NT2/D1 (cell line): ENCODE measurements at regions not wholly inside any gene's neighbourhood (a gene's known extent, or its start where the extent isn't known, plus 50 kb on each side); places are given as distances from the start of the nearest gene placed in this dataset.

Experiments used
- DNase-seq: peaks from one replicate; pipeline ENCODE4 v3.0.0-alpha.2; 2011; ENCODE audit warnings: low read depth, low spot score
- H3K27me3 ChIP-seq: 2 replicates; pipeline ENCODE4 v1.6.0; 2011; ENCODE audit warnings: mild to moderate bottlenecking; ENCODE audit not compliant: insufficient read length, insufficient read depth
- H3K36me3 ChIP-seq: 2 replicates; pipeline ENCODE4 v1.6.1; 2011; ENCODE audit warnings: mild to moderate bottlenecking, low read length, mixed read lengths; ENCODE audit not compliant: insufficient read depth, insufficient read length
- H3K4me1 ChIP-seq: 2 replicates; pipeline ENCODE4 v1.5.1; 2011; ENCODE audit not compliant: insufficient read depth, insufficient read length
- H3K4me3 ChIP-seq: 2 replicates; pipeline ENCODE4 v1.5.1; 2011; ENCODE audit warnings: low read depth; ENCODE audit not compliant: insufficient read length
- H3K9ac ChIP-seq: 2 replicates; pipeline ENCODE4 v1.6.0; 2011; ENCODE audit warnings: low read depth; ENCODE audit not compliant: insufficient read length
- H3K9me3 ChIP-seq: 2 replicates; pipeline ENCODE4 v1.5.1; 2011; ENCODE audit warnings: mild to moderate bottlenecking, low read length; ENCODE audit not compliant: insufficient read depth
- SUZ12 ChIP-seq: IDR thresholded peaks from 2 replicates; pipeline ENCODE4 v1.6.1; 2011; ENCODE audit not compliant: insufficient read length, insufficient read depth; ENCODE audit errors: extremely low read depth
- YY1 ChIP-seq: IDR thresholded peaks from 2 replicates; pipeline ENCODE4 v1.6.1; 2011; ENCODE audit not compliant: insufficient read length, insufficient read depth
- ZNF274 ChIP-seq: IDR thresholded peaks from 2 replicates; pipeline ENCODE4 v1.6.1; 2011; ENCODE audit warnings: mild to moderate bottlenecking, low read depth, low read length

- Histone ChIP-seq H3K4me1 (peaks cover 3% of the 10 kb centered on the region), H3K27me3 (no peaks in the 10 kb centered on the region), H3K9ac (no peak overlapping the region), H3K36me3 (no peaks in the 10 kb centered on the region), H3K4me3 (no peak overlapping the region), H3K9me3 (no peaks in the 10 kb centered on the region)
- no peak for DNase-seq
- no peak for TF ChIP-seq YY1
- no peak for TF ChIP-seq ZNF274
- no peak for TF ChIP-seq SUZ12
Observed at GRCh38 chr6:6920114-6920986, 187.4 kb upstream of the RREB1 start.

- Histone ChIP-seq H3K9me3 (no peaks in the 10 kb centered on the region), H3K9ac (no peak overlapping the region), H3K36me3 (no peaks in the 10 kb centered on the region), H3K4me3 (no peak overlapping the region), H3K4me1 (peaks cover 3% of the 10 kb centered on the region), H3K27me3 (no peaks in the 10 kb centered on the region)
- DNase-seq, result no peak
- TF ChIP-seq YY1, result no peak
- no peak for TF ChIP-seq SUZ12
- TF ChIP-seq ZNF274, result no peak
Observed at GRCh38 chr6:6920987-6921313, 186.8 kb upstream of the RREB1 start.

GRCh38 chr6:6922166-6922565, 185.6 kb upstream of the RREB1 start:
- no peaks in the 10 kb centered on the region for H3K4me1 ChIP-seq
- H3K27me3 ChIP-seq, result no peaks in the 10 kb centered on the region
- H3K4me3 ChIP-seq, result no peak overlapping the region
- no peaks in the 10 kb centered on the region for H3K36me3 ChIP-seq
- H3K9ac ChIP-seq, result no peak overlapping the region
- TF ChIP-seq YY1 (no peak), ZNF274 (no peak), SUZ12 (no peak)
- H3K9me3 ChIP-seq, result no peaks in the 10 kb centered on the region
- DNase-seq, result no peak

GRCh38 chr6:6923605-6924004, 184.2 kb upstream of the RREB1 start:
- Histone ChIP-seq H3K4me1 (peaks cover 5% of the 10 kb centered on the region), H3K4me3 (no peak overlapping the region), H3K36me3 (no peaks in the 10 kb centered on the region), H3K27me3 (no peaks in the 10 kb centered on the region), H3K9ac (no peak overlapping the region), H3K9me3 (no peaks in the 10 kb centered on the region)
- TF ChIP-seq SUZ12, result no peak
- no peak for TF ChIP-seq ZNF274
- no peak for DNase-seq

- no peaks in the 10 kb centered on the region for H3K9me3 ChIP-seq
- DNase-seq, result no peak
- no peaks in the 10 kb centered on the region for H3K27me3 ChIP-seq
- TF ChIP-seq SUZ12 (no peak), ZNF274 (no peak), YY1 (no peak)
- peaks cover 5% of the 10 kb centered on the region for H3K4me1 ChIP-seq
- no peak overlapping the region for H3K4me3 ChIP-seq
- H3K9ac ChIP-seq, result no peak overlapping the region
- H3K36me3 ChIP-seq, result no peaks in the 10 kb centered on the region
Observed at GRCh38 chr6:6924708-6925107, 183.1 kb upstream of the RREB1 start.

GRCh38 chr6:6925391-6926164, 182.2 kb upstream of the RREB1 start:
- Histone ChIP-seq H3K9ac (no peak overlapping the region), H3K9me3 (no peaks in the 10 kb centered on the region), H3K4me1 (peaks cover 5% of the 10 kb centered on the region), H3K27me3 (no peaks in the 10 kb centered on the region), H3K36me3 (no peaks in the 10 kb centered on the region), H3K4me3 (no peak overlapping the region)
- DNase-seq, result no peak
- TF ChIP-seq YY1 (no peak), ZNF274 (no peak), SUZ12 (no peak)

GRCh38 chr6:6926856-6927255, 180.9 kb upstream of the RREB1 start:
- no peak overlapping the region for H3K9ac ChIP-seq
- no peaks in the 10 kb centered on the region for H3K27me3 ChIP-seq
- H3K4me3 ChIP-seq, result no peak overlapping the region
- DNase-seq, result no peak
- H3K4me1 ChIP-seq, result peaks cover 5% of the 10 kb centered on the region
- TF ChIP-seq SUZ12, result no peak
- no peak for TF ChIP-seq ZNF274
- TF ChIP-seq YY1, result no peak
- no peaks in the 10 kb centered on the region for H3K36me3 ChIP-seq
- no peaks in the 10 kb centered on the region for H3K9me3 ChIP-seq
